ENCODE measurements at regions not wholly inside any gene's neighbourhood (a gene's known extent, or its start where the extent isn't known, plus 50 kb on each side); places are given as distances from the start of the nearest gene placed in this dataset.
"Not testable (repeated sequence)": the region's sequence is repeated elsewhere in the genome, so short reads cannot be mapped to it uniquely, and the experiment has no call there.

DNA sequence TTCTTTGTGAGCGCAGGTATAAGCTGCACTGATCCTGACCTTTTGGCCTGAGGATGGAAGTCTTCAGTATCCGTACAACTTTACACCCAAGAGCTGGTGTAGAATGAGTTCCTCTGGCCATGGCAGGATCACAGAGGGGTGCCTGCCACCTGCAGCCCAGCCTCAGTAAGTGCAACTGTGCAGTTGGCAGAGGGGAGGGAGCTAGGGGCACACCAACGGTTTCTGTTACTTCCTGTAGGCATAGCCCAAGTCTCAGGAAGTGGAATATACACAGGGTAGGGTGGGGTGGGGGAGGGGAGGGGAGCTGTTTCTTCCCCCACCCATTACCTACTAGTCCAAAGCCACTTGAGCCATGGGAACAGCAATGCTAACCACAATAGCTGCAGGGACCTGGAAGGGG is 85.4 kb upstream of the GBA3 start:
- peak; percentile 89 to 91 for ATAC-seq (replicated peaks in 1 of 2)
- no peaks in the 10 kb centered on the region for H3K36me3 Mint-ChIP-seq (ENCODE audit: insufficient read depth in 2 of 2)

DNA sequence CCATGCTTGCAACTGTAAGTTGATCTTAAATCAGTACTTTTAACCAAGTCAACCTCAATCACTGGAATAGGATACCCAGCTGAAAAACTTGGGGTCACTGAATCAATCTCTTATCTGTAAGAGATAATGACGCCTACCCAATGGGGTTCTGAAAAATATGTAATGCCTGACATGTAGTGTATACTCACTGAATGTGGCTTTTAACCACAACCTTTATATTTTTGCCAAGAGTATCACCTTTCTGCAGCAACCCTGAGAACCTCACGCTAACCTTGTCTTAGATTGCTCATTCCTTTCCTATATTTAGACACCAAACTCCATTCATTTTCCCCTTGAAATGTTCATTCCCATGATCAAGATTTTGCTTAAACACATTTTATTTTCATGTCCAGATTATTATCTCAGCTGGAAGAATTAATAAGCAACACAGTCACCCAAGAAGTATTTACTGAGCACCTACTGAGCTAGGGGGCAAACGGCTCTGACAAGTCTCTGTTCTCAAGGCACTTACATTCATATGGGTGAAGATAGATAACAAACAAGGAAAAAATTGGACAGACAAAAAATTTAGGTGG is 82.7 kb upstream of the GBA3 start:
- DNase-seq; H3K27me3 Mint-ChIP-seq (ENCODE audit: low read depth); H3K4me3 Mint-ChIP-seq; H3K9me3 Mint-ChIP-seq; H3K36me3 Mint-ChIP-seq (ENCODE audit: insufficient read depth in 2 of 2); H3K27ac Mint-ChIP-seq: not testable (repeated sequence)
- peak in 1 of 2 donors; percentile 77 for ATAC-seq (replicated peaks in 1 of 2)
- peaks cover 41% of the 10 kb centered on the region for H3K4me1 Mint-ChIP-seq (ENCODE audit: low read depth)

More for the DNA sequence above, 85.4 kb upstream of the GBA3 start:
- H3K4me3 Mint-ChIP-seq = no peak overlapping the region
- H3K4me1 Mint-ChIP-seq (ENCODE audit: low read depth) = peaks cover 41% of the 10 kb centered on the region
- H3K27me3 Mint-ChIP-seq (ENCODE audit: low read depth) = no peaks in the 10 kb centered on the region
- H3K9me3 Mint-ChIP-seq = peaks cover 2% of the 10 kb centered on the region in 2 donors
- peak; percentile 38 to 64 for DNase-seq
- no peak overlapping the region for H3K27ac Mint-ChIP-seq

DNA sequence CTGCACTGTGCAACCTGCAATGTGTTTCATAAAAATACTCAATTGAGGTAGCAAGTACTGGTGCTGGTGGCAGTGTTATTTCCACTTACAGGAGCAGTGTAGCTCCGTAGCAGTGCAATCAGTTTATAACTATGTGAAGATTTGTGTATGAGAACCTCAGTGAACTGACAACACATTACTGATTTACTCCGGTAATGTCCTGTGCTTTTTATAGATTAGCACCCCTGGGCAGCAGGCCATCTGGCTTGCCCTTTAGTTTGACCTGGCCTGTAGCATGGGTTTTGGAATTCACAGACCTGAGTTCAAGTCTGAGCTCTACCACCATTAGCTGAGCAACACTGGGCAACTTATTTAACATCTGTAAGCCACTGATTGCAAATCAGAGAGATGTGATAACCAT is 78.6 kb upstream of the GBA3 start:
- Mint-ChIP-seq H3K4me1 (ENCODE audit: low read depth) (peaks cover 16% of the 10 kb centered on the region), H3K9me3 (peaks cover 2% of the 10 kb centered on the region in 2 donors), H3K27ac (no peak overlapping the region), H3K36me3 (ENCODE audit: insufficient read depth in 2 of 2) (peaks cover 0 to 1% of the 10 kb centered on the region in 2 donors), H3K4me3 (no peak overlapping the region), H3K27me3 (ENCODE audit: low read depth) (no peaks in the 10 kb centered on the region)
- ATAC-seq (replicated peaks in 1 of 2) (no peak), DNase-seq (no peak)

DNA sequence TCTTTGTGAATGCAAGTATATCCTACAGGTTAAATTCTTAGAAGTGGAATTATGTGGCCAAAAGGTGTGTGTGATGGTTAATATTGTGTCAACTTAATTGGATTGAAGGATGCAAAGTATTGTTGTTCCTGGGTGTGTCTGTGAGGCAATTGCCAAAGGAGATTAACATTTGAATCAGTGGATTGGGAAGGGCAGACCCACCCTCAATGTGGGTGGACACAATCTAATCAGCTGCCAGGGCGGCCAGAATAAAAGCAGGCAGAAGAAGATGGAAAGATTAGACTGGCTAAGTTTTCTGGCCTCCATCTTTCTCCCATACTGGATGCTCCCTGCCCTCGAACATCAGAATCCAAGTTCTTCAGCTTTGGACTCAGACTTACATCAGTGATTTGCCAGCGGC is 76.2 kb upstream of the GBA3 start:
- no peak for ATAC-seq (replicated peaks in 1 of 2)
- Mint-ChIP-seq H3K36me3 (ENCODE audit: insufficient read depth in 2 of 2) (peaks cover 0 to 1% of the 10 kb centered on the region in 2 donors), H3K4me3 (no peak overlapping the region), H3K9me3 (no peaks in the 10 kb centered on the region), H3K27me3 (ENCODE audit: low read depth) (no peaks in the 10 kb centered on the region), H3K27ac (no peak overlapping the region), H3K4me1 (ENCODE audit: low read depth) (no peaks in the 10 kb centered on the region)
- no peak for DNase-seq

DNA sequence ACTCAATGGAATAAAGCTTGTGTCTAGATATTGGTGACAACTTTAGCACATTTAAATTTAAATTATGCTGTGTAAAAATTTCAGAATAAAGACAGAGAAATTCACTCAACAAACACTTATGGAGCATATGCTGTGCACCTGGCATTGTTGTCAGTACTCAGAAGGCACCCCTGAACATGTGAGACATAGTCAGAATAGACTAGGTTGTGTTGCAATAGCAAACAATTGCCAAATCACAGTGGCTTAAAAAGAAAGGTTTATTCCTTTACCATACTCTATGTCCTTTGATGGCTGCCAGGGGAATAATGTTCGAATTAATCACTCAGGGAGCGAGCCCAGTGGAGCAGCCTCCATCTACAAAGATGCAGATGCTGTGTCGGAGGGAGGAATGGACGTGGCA is 72.6 kb upstream of the GBA3 start:
- not testable (repeated sequence) for H3K36me3 Mint-ChIP-seq (ENCODE audit: insufficient read depth in 2 of 2); H3K27me3 Mint-ChIP-seq (ENCODE audit: low read depth); DNase-seq; H3K9me3 Mint-ChIP-seq; H3K4me3 Mint-ChIP-seq; H3K27ac Mint-ChIP-seq; H3K4me1 Mint-ChIP-seq (ENCODE audit: low read depth); ATAC-seq (replicated peaks in 1 of 2)

DNA sequence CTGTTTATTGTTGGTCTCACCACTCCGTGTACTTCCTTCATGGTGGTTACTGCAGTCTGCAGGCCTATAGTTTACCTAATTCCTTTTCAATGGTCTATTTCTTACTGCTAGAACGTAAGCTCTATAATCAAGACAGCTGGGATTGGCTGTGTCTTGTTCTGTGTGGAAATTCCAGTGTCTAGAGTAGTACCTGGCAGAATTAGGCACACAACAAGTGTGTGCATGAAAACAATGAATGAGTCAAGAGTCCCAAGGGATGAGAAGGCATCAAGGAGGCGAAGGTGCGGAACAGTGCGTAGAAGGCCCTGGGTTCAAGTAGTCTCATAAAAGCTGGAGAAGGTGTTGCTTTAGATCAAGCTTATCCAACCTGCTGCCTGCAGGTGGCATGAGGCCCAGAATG is 70.8 kb upstream of the GBA3 start:
- not testable (repeated sequence) for H3K4me3 Mint-ChIP-seq; H3K9me3 Mint-ChIP-seq; H3K36me3 Mint-ChIP-seq (ENCODE audit: insufficient read depth in 2 of 2); H3K27me3 Mint-ChIP-seq (ENCODE audit: low read depth); H3K27ac Mint-ChIP-seq; ATAC-seq (replicated peaks in 1 of 2); H3K4me1 Mint-ChIP-seq (ENCODE audit: low read depth); DNase-seq

DNA sequence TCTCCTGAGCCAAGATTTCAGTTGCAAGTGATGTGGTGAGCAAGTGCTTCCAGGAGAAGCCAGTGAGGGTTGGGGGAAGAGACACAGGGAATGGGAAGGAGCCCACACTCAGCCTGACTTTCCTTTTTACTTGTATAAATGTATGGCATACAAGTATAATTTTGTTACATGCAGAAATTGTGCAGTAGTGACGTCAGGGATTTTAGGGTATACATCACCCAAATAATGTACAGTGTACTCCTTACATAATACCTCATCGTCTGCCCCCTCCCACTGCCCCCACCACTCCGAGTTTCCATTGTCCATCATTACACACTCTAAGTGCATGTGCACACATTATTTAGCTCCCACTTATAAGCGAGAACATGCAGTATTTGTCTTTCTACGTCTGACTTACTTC is 68.7 kb upstream of the GBA3 start:
- DNase-seq; H3K9me3 Mint-ChIP-seq; H3K4me1 Mint-ChIP-seq (ENCODE audit: low read depth); H3K27me3 Mint-ChIP-seq (ENCODE audit: low read depth); H3K27ac Mint-ChIP-seq; ATAC-seq (replicated peaks in 1 of 2); H3K36me3 Mint-ChIP-seq (ENCODE audit: insufficient read depth in 2 of 2); H3K4me3 Mint-ChIP-seq: not testable (repeated sequence)

DNA sequence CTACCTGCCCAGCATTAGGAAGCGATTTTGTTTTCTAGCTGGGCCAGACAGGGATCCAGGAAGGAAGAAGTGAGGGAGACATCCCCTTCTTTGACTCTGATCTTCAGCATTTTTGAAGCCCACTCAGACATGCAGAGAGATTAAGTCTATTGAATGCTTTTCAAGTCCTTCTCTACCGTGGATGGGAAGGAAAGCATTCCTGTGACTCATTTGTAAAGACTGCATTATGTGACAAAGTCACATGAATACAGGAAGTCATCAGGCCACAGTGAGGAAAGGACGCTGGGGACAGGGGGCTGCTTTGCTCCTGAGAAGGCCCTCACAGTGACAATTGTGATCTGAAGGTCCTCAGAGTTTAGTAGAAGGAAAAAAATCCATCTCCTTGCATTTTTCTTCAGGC is 67.4 kb upstream of the GBA3 start:
- peaks cover 1 to 2% of the 10 kb centered on the region in 2 donors for H3K9me3 Mint-ChIP-seq
- no peak overlapping the region for H3K4me3 Mint-ChIP-seq
- H3K4me1 Mint-ChIP-seq (ENCODE audit: low read depth) = no peaks in the 10 kb centered on the region
- no peaks in the 10 kb centered on the region for H3K27me3 Mint-ChIP-seq (ENCODE audit: low read depth)
- H3K27ac Mint-ChIP-seq = no peak overlapping the region
- no peak for DNase-seq
- no peak for ATAC-seq (replicated peaks in 1 of 2)
- no peaks in the 10 kb centered on the region for H3K36me3 Mint-ChIP-seq (ENCODE audit: insufficient read depth in 2 of 2)

DNA sequence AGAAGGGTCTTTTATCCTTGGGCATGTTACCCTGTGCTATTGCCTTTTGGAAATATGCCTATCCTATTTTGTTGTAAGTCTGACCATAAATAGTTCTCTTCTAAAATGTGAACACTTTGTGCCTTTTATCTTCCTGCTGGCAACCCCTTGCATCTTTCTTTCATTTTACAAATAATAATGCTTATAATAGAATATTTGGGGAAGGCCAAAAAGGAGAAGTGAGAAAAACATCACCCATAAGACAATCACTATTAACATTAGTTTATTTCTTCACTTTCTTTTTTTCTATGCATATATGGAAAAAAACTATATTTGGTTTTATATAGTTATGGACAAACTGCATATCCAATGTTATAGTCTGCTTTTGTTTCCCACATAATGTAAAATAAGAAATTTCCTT is 64.9 kb upstream of the GBA3 start:
- H3K27me3 Mint-ChIP-seq (ENCODE audit: low read depth) = not testable (repeated sequence)

GRCh38 chr4:22630161-22630975 is 62.4 kb upstream of the GBA3 start:
- H3K36me3 Mint-ChIP-seq (ENCODE audit: insufficient read depth in 2 of 2); H3K27me3 Mint-ChIP-seq (ENCODE audit: low read depth); H3K9me3 Mint-ChIP-seq; H3K4me1 Mint-ChIP-seq (ENCODE audit: low read depth); ATAC-seq (replicated peaks in 1 of 2); H3K4me3 Mint-ChIP-seq; H3K27ac Mint-ChIP-seq; DNase-seq: not testable (repeated sequence)

More for the DNA sequence above, 64.9 kb upstream of the GBA3 start:
- H3K9me3 Mint-ChIP-seq; H3K36me3 Mint-ChIP-seq (ENCODE audit: insufficient read depth in 2 of 2); H3K4me1 Mint-ChIP-seq (ENCODE audit: low read depth); H3K27ac Mint-ChIP-seq; ATAC-seq (replicated peaks in 1 of 2); DNase-seq; H3K4me3 Mint-ChIP-seq: not testable (repeated sequence)

- H3K4me3 Mint-ChIP-seq; H3K9me3 Mint-ChIP-seq; ATAC-seq (replicated peaks in 1 of 2); H3K4me1 Mint-ChIP-seq (ENCODE audit: low read depth); H3K27ac Mint-ChIP-seq; H3K36me3 Mint-ChIP-seq (ENCODE audit: insufficient read depth in 2 of 2); DNase-seq; H3K27me3 Mint-ChIP-seq (ENCODE audit: low read depth): not testable (repeated sequence)
Observed at GRCh38 chr4:22631167-22631566, 61.6 kb upstream of the GBA3 start.

DNA sequence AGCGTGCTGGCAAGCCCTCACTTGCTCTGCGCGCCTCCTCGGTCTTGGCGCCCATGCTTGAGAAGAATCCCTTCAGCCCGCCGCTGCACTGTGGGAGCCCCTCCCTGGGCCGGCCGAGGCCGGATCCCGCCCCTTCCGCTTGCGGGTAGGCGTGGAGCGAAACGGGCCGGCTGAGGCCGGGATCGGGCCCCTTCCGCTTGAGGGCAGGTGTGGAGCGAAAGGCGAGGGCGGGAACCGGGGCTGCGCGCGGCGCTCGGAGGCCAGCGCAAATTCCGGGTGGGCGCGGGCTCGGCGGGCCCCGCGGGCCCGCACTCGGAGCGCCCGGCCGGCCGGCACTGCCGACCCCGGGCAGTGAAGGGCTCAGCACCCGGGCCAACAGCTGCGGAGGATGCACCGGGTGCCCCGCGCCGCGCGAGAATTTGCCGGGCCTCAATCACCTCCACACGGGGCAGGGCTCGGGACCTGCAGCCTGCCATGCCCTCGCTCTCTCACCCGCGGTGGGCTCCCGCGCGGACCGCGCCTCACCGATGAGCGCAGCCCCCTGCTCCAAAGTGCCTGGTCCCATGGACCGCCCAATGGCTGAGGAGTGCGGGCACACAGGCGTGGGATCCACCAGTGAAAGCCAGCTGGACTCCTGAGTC is 58.1 kb upstream of the GBA3 start:
- Mint-ChIP-seq H3K27me3 (ENCODE audit: low read depth) (no peaks in the 10 kb centered on the region), H3K4me1 (ENCODE audit: low read depth) (no peaks in the 10 kb centered on the region), H3K27ac (no peak overlapping the region), H3K36me3 (ENCODE audit: insufficient read depth in 2 of 2) (no peaks in the 10 kb centered on the region), H3K4me3 (no peak overlapping the region), H3K9me3 (peaks cover 2 to 3% of the 10 kb centered on the region in 2 donors)
- DNase-seq (no peak), ATAC-seq (replicated peaks in 1 of 2) (peak in 1 of 2 donors; percentile 43)

- DNase-seq; H3K4me3 Mint-ChIP-seq; ATAC-seq (replicated peaks in 1 of 2); H3K4me1 Mint-ChIP-seq (ENCODE audit: low read depth); H3K27ac Mint-ChIP-seq; H3K36me3 Mint-ChIP-seq (ENCODE audit: insufficient read depth in 2 of 2); H3K27me3 Mint-ChIP-seq (ENCODE audit: low read depth); H3K9me3 Mint-ChIP-seq: not testable (repeated sequence)
Observed at GRCh38 chr4:22635182-22635549, 57.6 kb upstream of the GBA3 start.
